Skeletal muscle tissue (tissue), 3 donors: ENCODE measurements at regions not wholly inside any gene's neighbourhood (a gene's known extent, or its start where the extent isn't known, plus 50 kb on each side); places are given as distances from the start of the nearest gene placed in this dataset.

Experiments
- H3K27ac ChIP-seq: one replicate; pipeline ENCODE4 v1.7.0; 2013; ENCODE audit warnings: mild to moderate bottlenecking, low read depth, low read length, inconsistent platforms
- H3K27me3 ChIP-seq, 3 donors: one replicate each; pipeline ENCODE4 v1.7.0; 2013; ENCODE audit warnings: low read length in 3 of 3; ENCODE audit not compliant: control insufficient read depth in 3 of 3, insufficient read depth in 3 of 3
- H3K36me3 ChIP-seq, 3 donors: one replicate each; pipeline ENCODE4 v1.7.0; 2013; ENCODE audit warnings: low read length in 3 of 3; ENCODE audit not compliant: control insufficient read depth in 3 of 3, insufficient read depth in 3 of 3
- H3K4me1 ChIP-seq, 3 donors: one replicate each; pipeline ENCODE4 v1.7.0; 2013; ENCODE audit warnings: low read length in 3 of 3, mild to moderate bottlenecking in 3 of 3; ENCODE audit not compliant: control insufficient read depth in 3 of 3, insufficient read depth in 3 of 3
- H3K4me3 ChIP-seq, 3 donors: one replicate each; pipeline ENCODE4 v1.7.0; 2013; ENCODE audit warnings: low read length in 3 of 3
- H3K9ac ChIP-seq, 3 donors: one replicate each; pipeline ENCODE4 v1.7.0; 2013; ENCODE audit warnings: low read length in 3 of 3, mild to moderate bottlenecking in 3 of 3, moderate library complexity in 2 of 3, low read depth in 1 of 3
- H3K9me3 ChIP-seq, 3 donors: one replicate each; pipeline ENCODE4 v1.7.0; 2013; ENCODE audit warnings: low read length in 3 of 3; ENCODE audit not compliant: control insufficient read depth in 3 of 3
- donor health status: Osteomylitis.

- Histone ChIP-seq H3K9ac (no peak overlapping the region), H3K4me3 (no peak overlapping the region), H3K9me3 (no peaks in the 10 kb centered on the region), H3K27me3 (no peaks in the 10 kb centered on the region), H3K4me1 (no peaks in the 10 kb centered on the region), H3K36me3 (no peaks in the 10 kb centered on the region), H3K27ac (no peak overlapping the region)
Measured at GRCh38 chr3:70607469-70607868, 295.0 kb upstream of the MDFIC2 start.

GRCh38 chr3:70606018-70606417 lies 293.6 kb upstream of the MDFIC2 start:
- Histone ChIP-seq H3K27me3 (no peaks in the 10 kb centered on the region), H3K4me3 (no peak overlapping the region), H3K27ac (no peak overlapping the region)

DNA sequence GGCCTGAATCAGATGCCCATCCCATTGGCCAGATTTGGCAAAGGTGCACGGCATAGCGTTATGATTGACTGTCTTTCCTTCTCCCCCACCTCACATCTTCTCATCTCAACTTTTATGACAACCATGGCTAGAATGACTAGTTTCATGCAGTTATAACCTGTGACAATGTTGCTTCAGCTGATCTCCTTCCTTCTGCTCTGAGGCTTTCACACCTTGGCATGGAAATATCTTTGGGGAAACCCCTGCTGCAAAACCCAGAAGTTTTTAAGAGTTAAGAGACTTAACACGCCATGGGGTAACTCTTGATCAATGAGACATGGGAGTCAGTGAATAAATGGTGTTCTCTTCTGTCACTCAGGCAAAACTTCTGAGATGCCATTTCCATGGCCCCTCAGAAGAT lies 290.7 kb upstream of the MDFIC2 start:
- Histone ChIP-seq H3K27ac (no peak overlapping the region), H3K4me1 (no peaks in the 10 kb centered on the region), H3K9ac (no peak overlapping the region), H3K4me3 (no peak overlapping the region), H3K36me3 (no peaks in the 10 kb centered on the region), H3K27me3 (no peaks in the 10 kb centered on the region), H3K9me3 (no peaks in the 10 kb centered on the region)

More at GRCh38 chr3:70606018-70606417, 293.6 kb upstream of the MDFIC2 start:
- Histone ChIP-seq H3K36me3 (no peaks in the 10 kb centered on the region), H3K4me1 (no peaks in the 10 kb centered on the region), H3K9me3 (no peaks in the 10 kb centered on the region), H3K9ac (no peak overlapping the region)

DNA sequence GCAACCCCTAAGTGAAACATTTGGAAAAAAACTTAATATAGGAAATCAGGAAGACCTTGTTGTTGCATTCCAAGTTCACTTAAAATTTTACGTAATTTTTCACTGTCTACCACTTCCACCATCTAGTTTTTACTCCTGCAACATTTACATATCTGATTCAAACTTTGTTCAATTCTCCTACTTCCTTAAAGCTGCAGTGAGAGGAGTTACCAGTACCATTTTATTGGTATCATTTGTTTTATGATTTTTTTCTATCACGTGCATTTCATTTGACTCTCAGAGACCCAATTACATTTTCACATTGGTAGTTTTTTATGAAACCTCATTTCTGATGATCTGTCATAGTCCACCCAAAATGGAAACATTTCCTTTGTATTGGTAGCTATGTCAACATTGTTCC lies 284.9 kb upstream of the MDFIC2 start:
- H3K9me3 ChIP-seq, result no peaks in the 10 kb centered on the region
- no peak overlapping the region for H3K9ac ChIP-seq
- H3K36me3 ChIP-seq, result no peaks in the 10 kb centered on the region
- no peak overlapping the region for H3K27ac ChIP-seq
- H3K4me3 ChIP-seq, result no peak overlapping the region
- H3K4me1 ChIP-seq, result no peaks in the 10 kb centered on the region
- H3K27me3 ChIP-seq, result no peaks in the 10 kb centered on the region

DNA sequence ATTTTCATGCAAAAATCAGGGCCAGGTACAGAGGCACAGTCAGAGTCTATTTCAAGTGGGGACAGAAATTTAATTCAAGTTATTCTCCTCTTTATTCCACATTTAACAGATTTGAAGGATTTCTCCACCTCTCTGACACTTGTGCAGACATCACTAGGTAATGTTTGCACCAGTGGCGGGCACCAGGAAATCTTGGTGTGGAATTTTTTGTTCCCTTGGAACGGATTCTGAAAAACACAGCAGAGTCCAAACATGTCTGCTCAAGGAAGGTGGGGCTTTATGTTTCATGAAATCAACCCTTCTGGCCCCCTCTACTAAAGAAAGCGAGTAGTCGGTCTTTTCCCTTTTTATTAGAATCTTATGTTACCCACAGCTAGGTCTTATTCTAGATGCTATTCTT lies 271.2 kb upstream of the MDFIC2 start:
- no peaks in the 10 kb centered on the region for H3K9me3 ChIP-seq
- H3K27ac ChIP-seq, result no peak overlapping the region
- no peak overlapping the region for H3K9ac ChIP-seq
- H3K4me3 ChIP-seq, result no peak overlapping the region
- H3K4me1 ChIP-seq, result no peaks in the 10 kb centered on the region
- H3K36me3 ChIP-seq, result no peaks in the 10 kb centered on the region
- no peaks in the 10 kb centered on the region for H3K27me3 ChIP-seq

DNA sequence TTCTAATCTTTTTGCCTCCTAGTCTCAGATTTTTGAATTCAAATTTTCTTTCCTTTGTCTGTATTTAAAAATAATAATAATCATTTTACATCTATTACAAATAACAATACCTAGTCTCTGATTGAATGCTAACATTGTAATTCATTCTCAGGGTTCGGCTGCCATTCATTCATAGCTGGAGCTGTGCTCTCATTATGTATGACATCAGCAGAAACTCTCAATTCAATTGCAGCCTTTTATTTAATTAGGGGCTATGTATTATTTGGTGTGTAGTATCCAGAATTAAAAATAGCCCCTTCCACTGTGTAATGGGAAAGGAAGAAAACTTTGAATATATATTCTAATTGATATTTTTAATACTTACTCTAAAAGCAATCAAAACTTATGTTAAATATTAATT lies 270.4 kb upstream of the MDFIC2 start:
- H3K4me1 ChIP-seq, result no peaks in the 10 kb centered on the region
- no peak overlapping the region for H3K27ac ChIP-seq
- no peak overlapping the region for H3K4me3 ChIP-seq
- no peak overlapping the region for H3K9ac ChIP-seq
- H3K9me3 ChIP-seq, result no peaks in the 10 kb centered on the region
- H3K27me3 ChIP-seq, result no peaks in the 10 kb centered on the region
- no peaks in the 10 kb centered on the region for H3K36me3 ChIP-seq

DNA sequence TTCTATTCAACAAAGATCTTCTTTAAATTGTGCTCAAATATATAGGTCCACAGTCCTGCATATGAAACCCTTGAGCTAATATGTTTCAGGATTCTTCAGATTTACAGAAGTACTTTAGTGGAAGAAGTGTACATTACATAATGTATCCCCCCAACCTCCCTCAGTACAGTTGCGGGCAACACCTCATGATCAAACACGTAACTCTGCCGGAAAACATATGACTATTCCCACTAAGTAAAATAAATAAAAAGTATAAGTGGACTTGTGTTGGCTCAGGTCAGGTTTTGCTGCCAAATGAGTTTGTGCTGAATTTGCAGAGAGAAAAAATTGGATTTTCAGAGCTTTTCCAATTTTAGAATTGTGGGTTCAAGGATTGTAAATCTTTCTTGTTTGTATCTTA lies 267.6 kb upstream of the MDFIC2 start:
- no peaks in the 10 kb centered on the region for H3K27me3 ChIP-seq
- H3K27ac ChIP-seq, result no peak overlapping the region
- no peak overlapping the region for H3K4me3 ChIP-seq
- H3K4me1 ChIP-seq, result no peaks in the 10 kb centered on the region
- H3K9me3 ChIP-seq, result no peaks in the 10 kb centered on the region
- no peak overlapping the region for H3K9ac ChIP-seq
- H3K36me3 ChIP-seq, result no peaks in the 10 kb centered on the region

DNA sequence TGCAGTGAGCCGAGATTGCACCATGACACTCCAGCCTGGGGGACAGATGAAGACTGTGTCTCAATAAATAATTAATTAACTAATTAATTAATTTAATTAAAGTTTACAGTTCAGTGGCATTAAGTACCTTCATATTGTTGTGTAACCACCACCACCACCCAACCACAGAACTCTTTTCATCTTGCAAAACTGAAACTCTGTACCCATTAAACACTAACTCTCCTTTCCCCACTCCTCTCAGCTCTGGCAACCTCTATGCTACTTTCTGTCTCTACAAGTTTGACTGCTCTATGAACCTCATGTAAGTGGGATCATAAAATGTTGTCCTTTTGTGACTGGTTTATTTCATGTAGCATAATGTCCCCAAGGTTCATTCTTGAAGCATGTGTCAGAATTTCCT lies 259.3 kb upstream of the MDFIC2 start:
- no peaks in the 10 kb centered on the region for H3K36me3 ChIP-seq
- H3K9me3 ChIP-seq, result no peaks in the 10 kb centered on the region
- H3K4me1 ChIP-seq, result no peaks in the 10 kb centered on the region
- H3K4me3 ChIP-seq, result no peak overlapping the region
- no peaks in the 10 kb centered on the region for H3K27me3 ChIP-seq
- H3K27ac ChIP-seq, result no peak overlapping the region
- H3K9ac ChIP-seq, result no peak overlapping the region

DNA sequence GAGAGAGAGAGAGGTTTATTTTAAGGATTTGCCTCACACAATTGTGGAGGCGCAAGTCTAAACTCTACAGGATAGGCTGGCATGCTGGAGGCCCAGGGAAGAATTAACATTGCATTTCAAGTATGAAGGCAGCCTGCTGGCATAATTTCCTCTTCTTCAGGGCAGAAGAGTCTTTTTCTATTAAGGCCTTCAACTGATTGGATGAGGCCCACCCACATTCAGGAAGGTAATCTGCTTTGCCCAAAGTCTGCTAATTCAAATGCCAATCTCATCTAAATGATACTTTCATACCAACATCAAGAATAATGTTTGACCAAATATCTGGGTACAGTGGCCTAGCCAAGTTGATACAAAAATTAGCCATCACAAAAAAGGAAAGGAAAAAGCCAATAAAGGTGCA lies 258.1 kb upstream of the MDFIC2 start:
- no peaks in the 10 kb centered on the region for H3K9me3 ChIP-seq
- H3K27me3 ChIP-seq, result no peaks in the 10 kb centered on the region
- H3K4me1 ChIP-seq, result no peaks in the 10 kb centered on the region
- no peak overlapping the region for H3K4me3 ChIP-seq
- H3K27ac ChIP-seq, result no peak overlapping the region
- no peaks in the 10 kb centered on the region for H3K36me3 ChIP-seq
- H3K9ac ChIP-seq, result no peak overlapping the region

GRCh38 chr3:70568626-70569025 lies 256.2 kb upstream of the MDFIC2 start:
- H3K36me3 ChIP-seq, result no peaks in the 10 kb centered on the region
- no peaks in the 10 kb centered on the region for H3K27me3 ChIP-seq
- H3K27ac ChIP-seq, result no peak overlapping the region
- H3K9me3 ChIP-seq, result peaks cover 0 to 2% (median 0%) of the 10 kb centered on the region in 3 donors
- no peaks in the 10 kb centered on the region for H3K4me1 ChIP-seq
- no peak overlapping the region for H3K9ac ChIP-seq
- no peak overlapping the region for H3K4me3 ChIP-seq

- H3K4me3 ChIP-seq, result no peak overlapping the region
- H3K4me1 ChIP-seq, result no peaks in the 10 kb centered on the region
- peaks cover 0 to 2% (median 0%) of the 10 kb centered on the region in 3 donors for H3K9me3 ChIP-seq
- no peak overlapping the region for H3K9ac ChIP-seq
- no peaks in the 10 kb centered on the region for H3K36me3 ChIP-seq
- H3K27ac ChIP-seq, result no peak overlapping the region
- no peaks in the 10 kb centered on the region for H3K27me3 ChIP-seq
Measured at GRCh38 chr3:70565861-70566260, 253.4 kb upstream of the MDFIC2 start.
